Upper lobe of left lung (tissue), 4 donors: ENCODE measurements at regions not wholly inside any gene's neighbourhood (a gene's known extent, or its start where the extent isn't known, plus 50 kb on each side); places are given as distances from the start of the nearest gene placed in this dataset.
"Not testable (repeated sequence)": the region's sequence is repeated elsewhere in the genome, so short reads cannot be mapped to it uniquely, and the experiment has no call there.

Experiments used
- POLR2A ChIP-seq, 4 donors: fragments of 450-650 bp; IDR thresholded peaks; one replicate each; pipeline ENCODE4 v1.5.1; 2016 to 2017; ENCODE audit warnings: antibody characterized with exemption in 4 of 4, mild to moderate bottlenecking in 2 of 4
- TF ChIP-seq, protein P1 (sequence below), 6 experiments: fragments of 450-650 bp in 4 of 6; fragments of 200-600 bp in 2 of 6; sonication (generic) in 2 of 6; IDR thresholded peaks; one replicate each; pipeline ENCODE4 v1.5.1; 2016 to 2019; ENCODE audit warnings: antibody characterized with exemption in 6 of 6

DNA sequence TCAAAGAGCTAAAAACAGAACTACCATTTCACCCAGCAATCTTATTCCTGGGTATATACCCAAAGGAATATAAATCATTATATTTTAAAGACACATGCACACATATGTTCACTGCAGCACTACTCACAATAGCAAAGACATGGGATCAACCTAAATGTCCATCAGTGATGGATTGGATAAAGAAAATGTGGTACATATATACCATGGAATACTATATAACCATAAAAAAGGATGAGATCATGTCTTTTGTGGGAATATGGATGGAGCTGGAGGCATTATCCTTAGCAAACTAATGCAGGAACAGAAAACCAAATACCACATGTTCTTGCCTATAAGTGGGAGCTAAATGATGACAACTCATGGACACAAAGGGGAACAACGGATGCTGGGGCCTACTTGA, 205.1 kb downstream of the EBLN2 start:
- TF ChIP-seq, protein P1, sequence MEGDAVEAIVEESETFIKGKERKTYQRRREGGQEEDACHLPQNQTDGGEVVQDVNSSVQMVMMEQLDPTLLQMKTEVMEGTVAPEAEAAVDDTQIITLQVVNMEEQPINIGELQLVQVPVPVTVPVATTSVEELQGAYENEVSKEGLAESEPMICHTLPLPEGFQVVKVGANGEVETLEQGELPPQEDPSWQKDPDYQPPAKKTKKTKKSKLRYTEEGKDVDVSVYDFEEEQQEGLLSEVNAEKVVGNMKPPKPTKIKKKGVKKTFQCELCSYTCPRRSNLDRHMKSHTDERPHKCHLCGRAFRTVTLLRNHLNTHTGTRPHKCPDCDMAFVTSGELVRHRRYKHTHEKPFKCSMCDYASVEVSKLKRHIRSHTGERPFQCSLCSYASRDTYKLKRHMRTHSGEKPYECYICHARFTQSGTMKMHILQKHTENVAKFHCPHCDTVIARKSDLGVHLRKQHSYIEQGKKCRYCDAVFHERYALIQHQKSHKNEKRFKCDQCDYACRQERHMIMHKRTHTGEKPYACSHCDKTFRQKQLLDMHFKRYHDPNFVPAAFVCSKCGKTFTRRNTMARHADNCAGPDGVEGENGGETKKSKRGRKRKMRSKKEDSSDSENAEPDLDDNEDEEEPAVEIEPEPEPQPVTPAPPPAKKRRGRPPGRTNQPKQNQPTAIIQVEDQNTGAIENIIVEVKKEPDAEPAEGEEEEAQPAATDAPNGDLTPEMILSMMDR (IDR thresholded peaks at IDR 0.05) = not testable (repeated sequence)
- TF ChIP-seq POLR2A (IDR thresholded peaks at IDR 0.05) = not testable (repeated sequence)
